HEK293T (cell line): ENCODE measurements at regions not wholly inside any gene's neighbourhood (a gene's known extent, or its start where the extent isn't known, plus 50 kb on each side); places are given as distances from the start of the nearest gene placed in this dataset.

ENCODE experiments used
- CTCF ChIA-PET: fragments of 350-600 bp; formaldehyde crosslinking; extraction: SDS; loops from one replicate; lab custom pipeline; 2021; ENCODE audit warnings: antibody characterized with exemption, inconsistent platforms; lab: Yijun Ruan, JAX
- POLR2A ChIA-PET: fragments of 350-600 bp; formaldehyde crosslinking; extraction: SDS; loops from one replicate; lab custom pipeline; 2020; ENCODE audit warnings: antibody characterized with exemption, inconsistent platforms; lab: Yijun Ruan, JAX
- DNase-seq: peaks from one replicate; pipeline ENCODE4 v3.0.0; 2012; ENCODE audit warnings: mixed read lengths; ENCODE audit errors: extremely low spot score
- ARNT ChIP-seq: fragments of 450-650 bp; IDR thresholded peaks from 2 replicates; pipeline ENCODE4 v1.6.1; 2017; ENCODE audit warnings: mild to moderate bottlenecking
- BHLHE40 ChIP-seq: fragments of 450-650 bp; IDR thresholded peaks from 2 replicates; pipeline ENCODE4 v1.6.1; 2016; ENCODE audit warnings: mild to moderate bottlenecking, moderate library complexity, borderline replicate concordance
- CTBP1 ChIP-seq: fragments of 450-650 bp; IDR thresholded peaks from 2 replicates; pipeline ENCODE4 v1.6.1; 2016; ENCODE audit warnings: borderline replicate concordance
- ELF4 ChIP-seq: fragments of 450-650 bp; IDR thresholded peaks from 2 replicates; pipeline ENCODE4 v1.6.1; 2017; ENCODE audit warnings: antibody characterized with exemption
- FOXA1 ChIP-seq: fragments of 450-650 bp; IDR thresholded peaks from 2 replicates; pipeline ENCODE4 v1.6.1; 2016; ENCODE audit warnings: mild to moderate bottlenecking
- FOXK2 ChIP-seq: fragments of 450-650 bp; IDR thresholded peaks from 2 replicates; pipeline ENCODE4 v1.6.1; 2016; ENCODE audit warnings: mild to moderate bottlenecking
- FOXM1 ChIP-seq: fragments of 450-650 bp; IDR thresholded peaks from 2 replicates; pipeline ENCODE4 v1.6.1; 2017; ENCODE audit warnings: mild to moderate bottlenecking, borderline replicate concordance
- HDGF ChIP-seq: fragments of 450-650 bp; IDR thresholded peaks from 2 replicates; pipeline ENCODE4 v1.6.1; 2017; ENCODE audit warnings: antibody characterized with exemption, borderline replicate concordance
- L3MBTL2 ChIP-seq: fragments of 450-650 bp; conservative IDR thresholded peaks from 2 replicates; pipeline ENCODE4 v1.6.1; 2016; ENCODE audit warnings: mild to moderate bottlenecking
- LEF1 ChIP-seq: fragments of 450-650 bp; IDR thresholded peaks from 2 replicates; pipeline ENCODE4 v1.6.1; 2017; ENCODE audit warnings: mild to moderate bottlenecking, borderline replicate concordance
- NFRKB ChIP-seq: fragments of 450-650 bp; IDR thresholded peaks from 2 replicates; pipeline ENCODE4 v1.6.1; 2016; ENCODE audit warnings: mild to moderate bottlenecking, moderate library complexity
- PKNOX1 ChIP-seq: fragments of 450-650 bp; IDR thresholded peaks from 2 replicates; pipeline ENCODE4 v1.6.1; 2016
- SP1 ChIP-seq: fragments of 450-650 bp; IDR thresholded peaks from 2 replicates; pipeline ENCODE4 v1.6.1; 2017
- SUZ12 ChIP-seq: fragments of 450-650 bp; IDR thresholded peaks from 2 replicates; pipeline ENCODE4 v1.6.1; 2016; ENCODE audit warnings: mild to moderate bottlenecking
- TARDBP ChIP-seq: fragments of 450-650 bp; IDR thresholded peaks from 2 replicates; pipeline ENCODE4 v1.6.1; 2016
- ZNF384 ChIP-seq: fragments of 450-650 bp; IDR thresholded peaks from 2 replicates; pipeline ENCODE4 v1.6.1; 2016

GRCh38 chr4:38563707-38564495 is 100.1 kb upstream of the KLF3 start:
- ChIA-PET POLR2A (no interaction called here), CTCF (no interaction called here)
- DNase-seq: no peak
- no peak for TF ChIP-seq ELF4
- TF ChIP-seq SP1: no peak
- TF ChIP-seq TARDBP: no peak
- no peak for TF ChIP-seq CTBP1

GRCh38 chr4:38565271-38566199 is 98.5 kb upstream of the KLF3 start:
- TF ChIP-seq SUZ12 (no peak), FOXA1 (no peak), HDGF (no peak), NFRKB (no peak), FOXK2 (no peak), LEF1 (no peak)
- DNase-seq: no peak
- ChIA-PET CTCF (no interaction called here), POLR2A (no interaction called here)

GRCh38 chr4:38566806-38567398 is 97.1 kb upstream of the KLF3 start:
- CTCF ChIA-PET: no interaction called here
- TF ChIP-seq L3MBTL2 (no peak), BHLHE40 (no peak), SUZ12 (no peak), ARNT (no peak), SP1 (no peak), NFRKB (no peak), PKNOX1 (no peak), TARDBP (no peak), ELF4 (no peak), ZNF384 (no peak), FOXA1 (no peak), FOXM1 (no peak), FOXK2 (no peak), HDGF (no peak), LEF1 (no peak), CTBP1 (no peak)
- no peak for DNase-seq
- POLR2A ChIA-PET: no interaction called here

- no peak for DNase-seq
- TF ChIP-seq BHLHE40 (no peak), L3MBTL2 (no peak), CTBP1 (no peak), ARNT (no peak), PKNOX1 (no peak), SP1 (no peak), NFRKB (no peak), FOXK2 (no peak), ELF4 (no peak), LEF1 (no peak), ZNF384 (no peak), HDGF (no peak), FOXM1 (no peak), SUZ12 (no peak), FOXA1 (no peak), TARDBP (no peak)
- ChIA-PET POLR2A (no interaction called here), CTCF (no interaction called here)
Observed at GRCh38 chr4:38567457-38567856, 96.5 kb upstream of the KLF3 start.

- no peak for DNase-seq
- no peak for TF ChIP-seq FOXM1
- no peak for TF ChIP-seq PKNOX1
- no peak for TF ChIP-seq TARDBP
- no peak for TF ChIP-seq ZNF384
- ChIA-PET POLR2A (no interaction called here), CTCF (no interaction called here)
Observed at GRCh38 chr4:38568768-38569167, 95.2 kb upstream of the KLF3 start.

- no peak for TF ChIP-seq ELF4
- TF ChIP-seq FOXA1: no peak
- TF ChIP-seq FOXK2: no peak
- TF ChIP-seq FOXM1: no peak
- TF ChIP-seq CTBP1: no peak
- no peak for TF ChIP-seq L3MBTL2
- no peak for TF ChIP-seq LEF1
- TF ChIP-seq BHLHE40: no peak
- TF ChIP-seq ARNT: no peak
- no peak for TF ChIP-seq SUZ12
- TF ChIP-seq HDGF: no peak
- TF ChIP-seq NFRKB: no peak
- TF ChIP-seq SP1: no peak
- no peak for TF ChIP-seq TARDBP
- TF ChIP-seq PKNOX1: no peak
- no peak for TF ChIP-seq ZNF384
- no peak for DNase-seq
- ChIA-PET POLR2A (no interaction called here), CTCF (no interaction called here)
Observed at GRCh38 chr4:38570647-38571276, 93.2 kb upstream of the KLF3 start.
